ENCODE measurements at regions not wholly inside any gene's neighbourhood (a gene's known extent, or its start where the extent isn't known, plus 50 kb on each side); places are given as distances from the start of the nearest gene placed in this dataset.

DNA sequence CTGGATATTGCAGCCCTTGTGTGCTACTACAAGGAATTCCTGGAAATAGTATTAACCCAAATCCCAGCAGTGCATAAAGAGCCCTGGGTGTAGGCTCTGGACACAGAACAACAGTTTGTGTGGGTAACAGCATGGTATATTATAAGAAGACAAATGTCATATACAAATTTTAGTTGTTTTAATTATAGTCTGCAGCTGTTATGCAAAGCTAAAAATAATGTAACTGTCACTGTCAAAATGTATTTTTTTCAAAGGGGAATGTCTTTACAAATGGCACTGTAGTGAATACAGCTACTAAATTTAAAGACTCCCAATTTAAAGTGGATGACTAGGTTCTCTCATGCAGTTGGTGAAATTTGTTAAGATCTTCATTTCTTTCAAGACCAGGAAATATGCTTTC lies 339.0 kb downstream of the GPR37 start (continued):
- TF ChIP-seq, protein P1, sequence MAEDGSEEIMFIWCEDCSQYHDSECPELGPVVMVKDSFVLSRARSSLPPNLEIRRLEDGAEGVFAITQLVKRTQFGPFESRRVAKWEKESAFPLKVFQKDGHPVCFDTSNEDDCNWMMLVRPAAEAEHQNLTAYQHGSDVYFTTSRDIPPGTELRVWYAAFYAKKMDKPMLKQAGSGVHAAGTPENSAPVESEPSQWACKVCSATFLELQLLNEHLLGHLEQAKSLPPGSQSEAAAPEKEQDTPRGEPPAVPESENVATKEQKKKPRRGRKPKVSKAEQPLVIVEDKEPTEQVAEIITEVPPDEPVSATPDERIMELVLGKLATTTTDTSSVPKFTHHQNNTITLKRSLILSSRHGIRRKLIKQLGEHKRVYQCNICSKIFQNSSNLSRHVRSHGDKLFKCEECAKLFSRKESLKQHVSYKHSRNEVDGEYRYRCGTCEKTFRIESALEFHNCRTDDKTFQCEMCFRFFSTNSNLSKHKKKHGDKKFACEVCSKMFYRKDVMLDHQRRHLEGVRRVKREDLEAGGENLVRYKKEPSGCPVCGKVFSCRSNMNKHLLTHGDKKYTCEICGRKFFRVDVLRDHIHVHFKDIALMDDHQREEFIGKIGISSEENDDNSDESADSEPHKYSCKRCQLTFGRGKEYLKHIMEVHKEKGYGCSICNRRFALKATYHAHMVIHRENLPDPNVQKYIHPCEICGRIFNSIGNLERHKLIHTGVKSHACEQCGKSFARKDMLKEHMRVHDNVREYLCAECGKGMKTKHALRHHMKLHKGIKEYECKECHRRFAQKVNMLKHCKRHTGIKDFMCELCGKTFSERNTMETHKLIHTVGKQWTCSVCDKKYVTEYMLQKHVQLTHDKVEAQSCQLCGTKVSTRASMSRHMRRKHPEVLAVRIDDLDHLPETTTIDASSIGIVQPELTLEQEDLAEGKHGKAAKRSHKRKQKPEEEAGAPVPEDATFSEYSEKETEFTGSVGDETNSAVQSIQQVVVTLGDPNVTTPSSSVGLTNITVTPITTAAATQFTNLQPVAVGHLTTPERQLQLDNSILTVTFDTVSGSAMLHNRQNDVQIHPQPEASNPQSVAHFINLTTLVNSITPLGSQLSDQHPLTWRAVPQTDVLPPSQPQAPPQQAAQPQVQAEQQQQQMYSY (CRISPR knock-in tag; IDR thresholded peaks at IDR 0.05), result no peak
- TF ChIP-seq CSRNP1 (CRISPR knock-in tag; IDR thresholded peaks at IDR 0.05), result no peak

DNA sequence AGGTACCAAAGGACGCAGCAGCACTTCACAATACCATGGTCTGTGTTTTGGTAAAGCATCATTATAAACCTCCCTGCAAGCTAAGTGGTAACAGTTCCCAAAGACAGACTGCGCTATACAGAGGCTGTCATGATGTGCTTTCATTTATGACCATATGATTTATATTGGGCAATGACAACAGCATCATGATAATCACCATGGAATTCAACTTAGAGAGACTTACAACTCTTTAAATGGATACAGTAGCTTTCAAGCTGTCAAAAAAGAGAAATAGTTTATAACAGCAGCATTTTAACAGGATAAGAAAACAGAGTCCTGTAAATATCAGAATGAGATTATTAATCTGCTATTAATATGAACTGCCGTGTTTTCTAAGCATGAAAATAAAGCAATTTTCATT lies 341.7 kb downstream of the GPR37 start:
- Histone ChIP-seq H3K9me3 (ENCODE audit: low read length) (no peaks in the 10 kb centered on the region), H3K27ac (ENCODE audit: extremely low read length, insufficient read depth, low read length) (no peak overlapping the region), H3K9ac (ENCODE audit: insufficient read depth, low read depth, low read length) (no peak overlapping the region), H3K79me2 (ENCODE audit: insufficient read depth, low read length) (no peaks in the 10 kb centered on the region), H3K4me2 (ENCODE audit: low read depth, low read length) (no peak overlapping the region), H3K27me3 (ENCODE audit: control insufficient read depth in 1 of 2, insufficient read depth in 2 of 2, low read length in 2 of 2) (no peaks in the 10 kb centered on the region), H4K20me1 (ENCODE audit: insufficient read depth, low read length) (no peaks in the 10 kb centered on the region), H3K4me1 (ENCODE audit: insufficient read depth, low read length) (no peaks in the 10 kb centered on the region), H3K4me3 (replicated peaks in 1 of 3; ENCODE audit: insufficient read depth in 1 of 3, low read depth in 2 of 3, low read length in 3 of 3) (no peak overlapping the region), H2AFZ (ENCODE audit: low read length) (no peak overlapping the region), H3K36me3 (replicated peaks in 1 of 2; ENCODE audit: control insufficient read depth in 1 of 2, insufficient read depth in 2 of 2, low read length in 2 of 2) (no peaks in the 10 kb centered on the region)
- no TSS peak for BruUV-seq (replicated peaks)
- no peak for FAIRE-seq
- intact Hi-C loops (cut with micrococcal nuclease; ENCODE audit: unreplicated experiment) (no loop called here), in situ Hi-C loops (cut with HindIII; ENCODE audit: extremely low pct_ligation_motif_present, low pct_unique_long_range_greater_than_20kb) (no loop called here)
- 0% methylated on average over 3 of the region's 3 CpGs for WGBS (ENCODE audit: low lambda C conversion rate)
- POLR2A ChIA-PET, result no interaction called here
- no peak for DNase-seq (ENCODE audit: low spot score)
- CTCF ChIA-PET (ENCODE audit: low intra/inter-chr PET ratio, low total read pairs), result no interaction called here
- ATAC-seq, result no peak
- TF ChIP-seq ZNF138 (CRISPR knock-in tag; IDR thresholded peaks at IDR 0.05; ENCODE audit: low read depth) (no peak), ETS1 (CRISPR knock-in tag; IDR thresholded peaks at IDR 0.05) (no peak), ZNF543 (CRISPR knock-in tag; IDR thresholded peaks at IDR 0.05) (no peak), ZNF124 (CRISPR knock-in tag; IDR thresholded peaks at IDR 0.05) (no peak), NFE2L1 (CRISPR knock-in tag; IDR thresholded peaks at IDR 0.05; ENCODE audit: borderline replicate concordance) (no peak), ZNF510 (CRISPR knock-in tag; IDR thresholded peaks at IDR 0.05; ENCODE audit: low read depth) (no peak), ZNF101 (CRISPR knock-in tag; IDR thresholded peaks at IDR 0.05; ENCODE audit: borderline replicate concordance, low read depth) (no peak), ETV5 (CRISPR knock-in tag; IDR thresholded peaks at IDR 0.05; ENCODE audit: borderline replicate concordance) (no peak), ZNF263 (CRISPR knock-in tag; IDR thresholded peaks at IDR 0.05) (no peak), JDP2 (CRISPR knock-in tag; IDR thresholded peaks at IDR 0.05; ENCODE audit: borderline replicate concordance) (no peak), CREM (IDR thresholded peaks at IDR 0.05) (no peak), CREM (CRISPR knock-in tag; IDR thresholded peaks at IDR 0.05) (no peak), ZNF296 (CRISPR knock-in tag; conservative IDR thresholded peaks at IDR 0.05) (no peak)
- TF ChIP-seq, protein P2, sequence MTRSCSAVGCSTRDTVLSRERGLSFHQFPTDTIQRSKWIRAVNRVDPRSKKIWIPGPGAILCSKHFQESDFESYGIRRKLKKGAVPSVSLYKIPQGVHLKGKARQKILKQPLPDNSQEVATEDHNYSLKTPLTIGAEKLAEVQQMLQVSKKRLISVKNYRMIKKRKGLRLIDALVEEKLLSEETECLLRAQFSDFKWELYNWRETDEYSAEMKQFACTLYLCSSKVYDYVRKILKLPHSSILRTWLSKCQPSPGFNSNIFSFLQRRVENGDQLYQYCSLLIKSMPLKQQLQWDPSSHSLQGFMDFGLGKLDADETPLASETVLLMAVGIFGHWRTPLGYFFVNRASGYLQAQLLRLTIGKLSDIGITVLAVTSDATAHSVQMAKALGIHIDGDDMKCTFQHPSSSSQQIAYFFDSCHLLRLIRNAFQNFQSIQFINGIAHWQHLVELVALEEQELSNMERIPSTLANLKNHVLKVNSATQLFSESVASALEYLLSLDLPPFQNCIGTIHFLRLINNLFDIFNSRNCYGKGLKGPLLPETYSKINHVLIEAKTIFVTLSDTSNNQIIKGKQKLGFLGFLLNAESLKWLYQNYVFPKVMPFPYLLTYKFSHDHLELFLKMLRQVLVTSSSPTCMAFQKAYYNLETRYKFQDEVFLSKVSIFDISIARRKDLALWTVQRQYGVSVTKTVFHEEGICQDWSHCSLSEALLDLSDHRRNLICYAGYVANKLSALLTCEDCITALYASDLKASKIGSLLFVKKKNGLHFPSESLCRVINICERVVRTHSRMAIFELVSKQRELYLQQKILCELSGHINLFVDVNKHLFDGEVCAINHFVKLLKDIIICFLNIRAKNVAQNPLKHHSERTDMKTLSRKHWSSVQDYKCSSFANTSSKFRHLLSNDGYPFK (CRISPR knock-in tag; IDR thresholded peaks at IDR 0.05; ENCODE audit: borderline replicate concordance), result no peak
